GOT3 (cell line): ENCODE measurements at regions not wholly inside any gene's neighbourhood (a gene's known extent, or its start where the extent isn't known, plus 50 kb on each side); places are given as distances from the start of the nearest gene placed in this dataset.

ENCODE experiments used
- DNase-seq: peaks from one replicate; lab custom pipeline; 2025; ENCODE audit warnings: mixed read lengths; lab: John Stamatoyannopoulos, UW

DNA sequence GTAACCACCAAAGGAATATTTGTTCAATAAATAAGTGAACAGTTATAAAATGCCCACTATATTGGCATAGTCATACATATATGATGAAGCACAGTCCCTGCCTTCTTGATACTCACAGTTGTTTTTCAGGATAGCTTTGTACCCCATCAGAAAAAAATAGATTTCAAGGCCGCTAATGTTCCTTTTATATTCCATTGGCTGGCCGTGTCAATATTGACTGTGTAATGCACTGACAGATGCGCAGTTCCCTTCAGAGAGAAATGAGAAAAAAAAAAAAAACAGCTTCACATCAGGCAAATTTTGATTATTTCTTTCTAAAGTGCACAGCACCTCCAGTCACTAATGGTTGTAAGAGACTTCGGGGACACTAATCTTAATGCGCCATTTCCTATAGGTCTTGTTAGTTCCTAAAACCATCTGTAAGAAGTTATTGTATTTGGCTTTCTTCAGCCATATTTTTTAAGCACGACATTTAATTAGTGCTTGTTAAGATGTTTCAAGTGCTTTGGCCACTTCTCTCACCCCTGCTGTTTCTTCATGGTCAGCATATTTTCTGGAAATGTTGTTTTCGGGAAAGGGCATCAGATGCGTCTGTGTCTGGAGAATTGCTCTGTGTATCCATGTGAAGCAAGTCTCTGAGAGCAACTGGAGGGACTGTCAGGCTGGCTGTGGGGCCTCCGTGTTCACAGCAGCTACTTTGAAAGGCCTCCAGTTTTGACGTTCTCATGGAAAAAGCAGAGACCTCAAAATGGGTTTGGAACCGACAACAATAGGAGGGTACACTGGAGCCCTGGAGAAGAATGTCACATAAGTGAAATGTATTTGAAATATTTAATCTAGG lies 378.3 kb downstream of the MTX2 start:
- no peak for DNase-seq

DNA sequence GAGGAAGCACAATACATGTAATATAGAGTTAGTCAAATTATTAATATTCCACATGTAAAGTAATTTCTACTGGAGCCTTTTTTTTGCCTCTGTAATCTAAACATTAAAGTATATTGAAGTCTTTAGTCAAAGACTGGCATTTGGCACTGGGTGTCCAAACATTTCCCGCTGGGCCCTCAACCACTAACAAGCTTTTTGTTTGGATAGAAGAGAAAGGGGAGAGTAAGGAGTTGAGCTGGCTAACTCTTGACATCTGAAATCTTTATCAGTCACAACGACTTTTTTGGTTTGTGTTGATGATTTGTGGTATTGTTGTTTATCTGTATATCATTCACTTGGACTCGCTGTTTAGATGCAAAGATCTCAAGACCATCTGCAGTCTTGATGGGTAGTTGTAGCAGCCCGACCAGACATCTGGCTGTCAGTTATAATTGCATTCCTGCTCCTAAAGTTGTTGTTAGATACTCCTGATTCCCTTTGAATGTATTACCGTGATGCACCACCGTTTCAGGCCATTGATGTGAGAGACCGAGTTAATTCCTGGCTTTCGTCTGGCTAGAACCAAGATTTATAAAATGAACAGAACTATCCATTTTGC lies 379.6 kb downstream of the MTX2 start:
- no peak for DNase-seq

DNA sequence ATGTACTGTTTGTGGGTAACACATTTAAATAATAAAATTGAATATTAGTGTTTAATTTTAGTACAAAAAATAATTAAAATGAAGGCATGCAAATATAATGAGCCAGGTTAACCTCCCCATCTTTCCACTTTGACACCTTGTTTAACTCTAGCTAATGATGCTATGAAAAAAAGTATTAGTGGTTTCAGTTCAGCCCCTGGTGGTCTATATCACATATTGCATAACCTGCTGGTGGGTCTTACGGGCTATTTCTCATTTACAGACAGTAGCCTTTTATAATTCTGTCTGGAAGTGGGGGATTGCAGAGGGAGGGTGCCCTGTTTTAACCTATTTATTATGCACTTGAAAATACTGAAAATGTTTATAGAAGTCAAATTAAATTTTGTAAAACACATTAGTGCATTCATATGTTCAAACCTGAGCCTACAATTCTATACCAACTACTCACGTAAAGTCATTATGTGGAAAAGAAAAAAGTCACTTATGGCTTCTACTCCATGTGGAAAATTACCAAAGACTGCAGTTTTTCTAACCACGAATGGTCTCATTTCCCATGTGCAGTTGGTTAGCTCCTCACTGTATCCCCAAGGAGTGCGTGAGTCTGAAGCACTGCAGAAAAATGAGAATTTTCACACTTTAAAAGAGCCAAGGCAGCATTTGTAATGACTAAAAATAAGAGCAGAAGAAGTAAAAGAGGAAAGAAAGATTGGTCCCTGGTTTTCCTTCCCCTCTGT lies 381.0 kb downstream of the MTX2 start:
- no peak for DNase-seq

DNA sequence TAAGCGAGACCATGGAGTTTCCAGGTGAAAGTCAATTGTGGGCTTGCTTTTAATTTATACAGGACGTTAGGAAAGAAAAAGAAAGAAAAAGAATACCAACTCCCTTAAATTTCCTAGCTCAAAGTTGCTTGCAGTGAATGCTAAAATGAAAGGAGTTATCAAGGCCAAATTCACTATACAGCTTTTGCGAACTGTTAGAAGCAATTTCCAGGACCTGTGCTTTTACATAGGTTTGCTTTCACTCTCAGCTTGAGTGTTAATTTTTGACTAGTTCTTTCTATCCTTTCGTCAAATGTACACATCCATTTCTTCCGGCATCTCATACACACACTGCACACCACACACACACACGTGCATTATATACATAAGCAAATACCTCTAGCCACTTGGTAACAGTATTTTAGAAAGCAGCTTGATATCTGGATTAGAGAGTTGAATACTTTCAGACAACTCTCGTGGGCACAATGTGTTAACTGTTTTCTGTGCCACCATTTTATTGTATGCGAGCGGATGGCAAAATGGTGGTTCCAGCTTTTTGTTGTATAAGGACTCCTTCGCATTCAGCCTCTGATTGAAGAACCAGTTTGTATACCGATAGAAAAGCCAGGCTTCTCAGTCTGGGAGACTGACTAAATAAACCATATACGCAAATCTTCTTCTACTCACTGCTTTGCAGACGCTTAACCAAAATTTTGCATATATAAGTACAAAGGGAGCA lies 381.8 kb downstream of the MTX2 start:
- DNase-seq, result no peak

DNA sequence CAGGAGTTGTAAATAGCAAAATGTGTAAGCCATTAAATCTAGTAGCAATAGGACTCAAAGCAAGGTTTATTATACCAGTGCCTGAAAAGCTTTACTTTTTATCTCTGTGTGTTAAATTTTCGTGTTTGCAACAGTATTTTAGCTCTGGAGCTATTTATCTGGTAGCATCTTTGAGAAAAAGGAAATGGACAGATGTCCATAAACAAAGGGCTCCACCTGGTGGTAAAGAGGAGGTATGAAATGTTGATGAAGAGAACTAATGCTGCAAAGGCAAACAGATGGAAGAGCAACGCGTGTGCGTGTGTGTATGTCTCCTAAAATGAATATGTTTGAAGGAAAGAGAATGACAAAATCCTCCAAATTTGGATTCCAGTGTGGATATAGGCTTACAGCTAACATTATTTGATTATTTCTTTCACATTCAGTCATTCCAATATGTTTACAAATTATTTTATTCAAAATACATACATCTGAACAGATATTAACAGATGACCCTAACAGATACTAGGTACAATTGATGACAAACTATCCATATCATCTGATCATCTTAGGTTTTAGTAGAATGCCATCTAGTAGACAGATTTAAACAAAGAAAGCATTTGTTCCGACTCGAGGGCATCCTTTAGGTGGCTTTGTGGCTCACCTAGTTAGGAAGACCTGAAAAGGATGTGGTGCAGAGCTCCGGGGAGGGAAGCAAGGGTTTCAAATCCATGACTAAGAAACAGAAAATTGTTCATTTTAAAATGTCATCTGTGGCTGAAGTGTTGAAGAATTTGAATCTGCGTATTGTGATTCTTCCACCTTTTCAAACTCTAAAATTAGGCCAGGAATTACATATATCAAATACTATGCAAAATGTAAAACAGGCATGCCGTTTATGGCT lies 383.3 kb downstream of the MTX2 start:
- peak; percentile 3 for DNase-seq

DNA sequence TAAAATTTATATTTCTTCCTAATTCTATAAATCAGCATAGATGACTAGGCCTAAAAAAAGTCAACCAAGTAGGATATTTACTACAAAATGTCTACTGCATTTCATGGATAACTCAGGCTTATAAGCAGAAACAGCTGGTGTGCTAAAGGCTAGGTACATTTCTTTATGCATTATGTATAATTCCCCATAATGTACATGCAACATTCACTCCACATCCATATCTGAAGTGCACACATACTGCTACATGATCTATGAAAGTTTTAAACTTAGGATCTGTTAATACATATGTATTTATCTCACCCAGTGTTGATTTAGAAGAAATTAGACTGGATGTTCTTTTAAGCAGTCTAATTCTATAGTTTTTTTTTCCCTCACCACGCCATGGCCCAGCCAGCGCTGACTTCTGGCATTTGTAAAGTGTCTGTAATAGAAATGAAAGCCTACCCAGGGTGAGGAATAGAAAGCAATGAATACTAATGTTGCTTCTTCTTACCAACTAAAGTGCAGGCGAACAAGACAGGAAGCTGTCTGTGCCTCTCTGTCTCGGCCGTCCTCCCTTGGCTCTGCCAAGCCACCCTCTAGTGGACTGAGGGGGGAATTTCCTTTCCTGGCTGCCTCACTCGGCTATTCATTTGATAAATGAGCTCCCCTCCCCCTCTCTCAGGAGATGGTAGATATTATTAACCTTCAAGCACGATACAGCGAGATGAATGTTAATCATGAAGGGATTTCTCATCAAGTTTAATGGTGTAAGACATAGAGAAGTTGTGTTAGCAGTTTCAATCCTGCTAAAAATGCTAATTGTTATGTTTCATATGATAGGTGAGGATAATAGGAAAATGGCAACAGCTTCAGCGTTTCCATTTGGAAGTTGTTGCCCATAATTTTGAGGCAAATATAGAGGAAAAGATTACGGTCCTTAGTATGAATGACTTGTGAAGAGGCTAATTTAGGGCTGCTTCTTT lies 384.5 kb downstream of the MTX2 start:
- DNase-seq, result peak; percentile 4

DNA sequence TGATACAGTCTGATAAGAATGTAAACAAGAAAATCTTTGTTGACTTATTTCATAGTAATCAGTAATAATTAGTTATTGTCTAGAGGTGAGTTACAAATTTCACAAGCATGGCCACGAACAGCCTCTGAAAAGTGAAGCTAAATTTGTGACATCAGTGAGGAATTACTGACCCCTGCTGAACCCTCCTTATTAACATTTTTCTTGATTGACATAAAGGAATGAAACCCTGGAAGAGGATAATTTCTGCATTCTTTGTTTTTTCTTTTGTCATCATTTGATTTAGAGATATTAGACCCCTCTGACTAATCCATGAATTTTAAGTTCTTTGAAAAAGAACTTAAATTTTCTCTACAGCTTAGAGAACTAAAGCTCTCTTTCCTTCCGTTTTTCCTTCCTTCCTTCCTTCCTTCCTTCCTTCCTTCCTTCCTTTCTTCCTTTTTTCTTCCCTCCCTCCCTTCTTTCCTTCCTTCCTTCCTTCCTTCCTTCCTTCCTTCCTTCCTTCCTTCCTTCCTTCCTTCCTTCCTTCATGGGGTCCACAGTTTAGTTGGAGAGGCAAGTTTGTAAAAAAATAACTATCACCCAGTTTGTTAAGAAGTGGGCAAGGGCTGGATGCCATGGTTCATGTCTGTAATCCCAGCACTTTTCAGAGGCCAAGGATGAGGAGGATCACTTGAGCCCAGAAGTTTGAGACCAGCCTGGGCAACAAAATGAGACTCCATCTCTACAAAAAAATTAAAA lies 387.0 kb downstream of the MTX2 start:
- no peak for DNase-seq

DNA sequence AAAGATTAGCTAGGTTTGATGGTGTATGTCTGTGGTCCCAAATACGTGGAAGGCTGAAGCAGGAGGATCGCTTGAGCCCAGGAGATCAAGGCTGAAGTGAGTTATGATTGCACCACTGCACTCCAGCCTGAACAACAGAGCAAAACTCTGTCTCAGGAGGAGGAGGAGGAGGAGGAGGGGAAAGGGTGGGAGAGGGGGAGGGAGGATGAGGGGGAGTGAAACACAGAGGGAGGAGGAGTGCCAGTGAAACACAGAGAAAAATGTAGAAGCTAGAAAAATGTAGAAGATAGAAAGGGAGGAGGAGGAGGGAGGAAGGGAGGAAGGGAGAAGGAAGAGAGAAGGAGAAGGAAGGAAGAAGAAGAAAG lies 387.5 kb downstream of the MTX2 start:
- no peak for DNase-seq

DNA sequence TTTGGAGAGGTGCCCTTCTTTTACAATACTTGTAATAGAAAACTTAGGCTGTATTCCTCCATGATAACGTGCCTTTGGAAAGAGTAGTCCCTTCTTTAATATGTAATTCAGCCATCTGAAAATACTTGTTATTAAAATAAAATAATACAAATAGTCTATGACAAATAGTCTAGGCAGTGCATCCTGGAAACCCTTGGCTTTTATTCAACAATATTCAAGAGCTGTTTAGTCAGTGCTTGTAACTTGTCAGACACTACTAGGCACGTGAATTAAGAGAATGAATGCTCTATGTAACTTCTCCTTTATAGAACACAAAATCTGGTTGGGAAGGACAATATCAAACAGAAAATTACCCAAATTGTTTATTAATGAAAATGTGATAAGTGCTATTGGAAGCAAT lies 388.2 kb downstream of the MTX2 start:
- DNase-seq, result no peak

DNA sequence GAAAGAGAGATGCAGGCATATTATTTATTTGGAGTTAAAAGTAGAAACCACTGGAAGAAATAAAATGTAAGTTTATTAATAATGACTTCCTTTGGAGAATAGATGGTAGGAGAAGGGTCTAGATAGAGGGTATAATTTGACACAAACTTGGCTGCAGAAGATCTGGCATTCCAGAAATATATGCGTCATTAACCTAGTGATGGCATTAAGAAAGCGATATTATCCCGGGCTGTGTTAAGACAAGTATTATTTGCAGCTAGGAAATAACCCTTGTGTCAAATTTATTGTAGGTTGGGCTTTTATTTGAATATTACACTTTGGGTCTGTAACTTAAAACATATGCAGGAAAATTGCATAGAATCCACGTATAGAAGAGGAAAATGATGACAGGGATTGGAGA lies 389.5 kb downstream of the MTX2 start:
- no peak for DNase-seq

DNA sequence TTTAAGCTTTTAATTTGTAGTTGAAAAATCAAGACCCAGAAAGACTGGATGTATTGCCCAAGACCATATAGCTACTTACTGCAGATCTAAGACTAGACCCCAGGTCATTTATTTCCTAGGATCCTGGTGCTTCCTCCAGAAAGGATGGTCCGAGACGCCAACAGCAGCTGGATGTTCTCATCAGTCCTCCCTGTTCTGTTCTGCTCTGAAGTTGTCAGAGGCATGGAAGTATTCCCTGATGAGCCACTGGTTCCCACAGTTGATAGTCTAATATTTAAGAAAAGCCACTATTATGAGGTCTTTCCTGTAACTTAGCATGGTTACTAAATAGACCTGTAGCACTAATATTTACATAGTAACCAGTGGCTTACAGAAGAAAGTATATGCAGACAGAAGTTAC lies 393.5 kb downstream of the MTX2 start:
- DNase-seq, result no peak

DNA sequence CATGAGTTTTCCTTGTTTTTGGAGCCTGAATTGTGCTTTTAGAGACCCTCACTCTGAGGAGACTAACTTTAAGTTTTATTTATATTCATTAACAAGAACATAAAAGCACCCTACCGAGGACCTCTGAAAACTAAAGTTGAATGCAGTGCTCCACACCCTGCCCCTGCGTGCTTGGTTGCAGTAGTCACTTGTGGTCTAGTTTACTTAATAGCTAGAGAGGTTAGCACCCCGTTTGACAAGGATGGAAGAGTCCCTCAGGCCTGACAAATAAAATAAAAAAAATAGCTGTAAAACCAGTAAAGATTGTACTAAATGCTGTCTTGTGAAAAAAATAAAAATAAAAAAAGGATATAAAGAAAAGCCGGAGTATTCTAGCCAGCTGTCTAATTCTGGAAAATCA lies 395.2 kb downstream of the MTX2 start:
- no peak for DNase-seq

DNA sequence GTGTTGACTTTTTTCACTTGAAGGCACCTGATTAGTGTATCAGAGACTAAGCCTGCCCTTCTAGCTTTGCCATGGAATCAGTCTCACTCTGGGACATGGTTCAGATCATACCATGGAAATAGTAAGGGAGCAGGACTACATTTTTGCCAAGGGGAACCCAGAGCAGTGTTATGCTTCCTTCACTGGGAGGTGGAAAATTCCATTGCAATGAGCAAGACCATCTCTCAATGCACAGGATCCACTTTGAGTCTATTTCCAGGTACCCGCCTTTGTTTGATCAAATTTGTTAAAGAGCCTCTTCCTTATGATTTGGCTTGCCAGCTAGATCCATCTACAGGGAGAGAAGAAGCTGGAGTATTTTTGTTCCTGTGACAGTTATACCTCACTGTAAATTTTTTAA lies 395.8 kb downstream of the MTX2 start:
- no peak for DNase-seq

DNA sequence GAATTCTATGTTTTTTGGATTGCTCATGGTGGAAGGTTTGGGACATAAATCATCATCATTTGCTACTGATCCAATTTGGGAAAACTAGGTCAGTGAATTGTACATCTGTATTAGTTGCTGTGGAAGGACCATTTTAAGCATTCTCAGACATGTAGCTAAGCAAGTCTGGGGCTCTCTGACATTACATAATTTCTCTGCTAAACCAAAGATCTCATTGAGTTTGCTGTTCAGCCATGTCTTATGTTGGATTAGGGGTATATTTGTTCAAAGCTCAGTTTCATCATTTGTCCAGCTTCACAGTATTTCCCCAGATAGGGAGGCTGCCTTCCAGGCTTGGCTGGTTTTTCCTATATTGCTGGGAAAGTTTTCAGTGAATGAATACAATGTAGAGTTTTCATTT lies 399.7 kb downstream of the MTX2 start:
- DNase-seq, result no peak

DNA sequence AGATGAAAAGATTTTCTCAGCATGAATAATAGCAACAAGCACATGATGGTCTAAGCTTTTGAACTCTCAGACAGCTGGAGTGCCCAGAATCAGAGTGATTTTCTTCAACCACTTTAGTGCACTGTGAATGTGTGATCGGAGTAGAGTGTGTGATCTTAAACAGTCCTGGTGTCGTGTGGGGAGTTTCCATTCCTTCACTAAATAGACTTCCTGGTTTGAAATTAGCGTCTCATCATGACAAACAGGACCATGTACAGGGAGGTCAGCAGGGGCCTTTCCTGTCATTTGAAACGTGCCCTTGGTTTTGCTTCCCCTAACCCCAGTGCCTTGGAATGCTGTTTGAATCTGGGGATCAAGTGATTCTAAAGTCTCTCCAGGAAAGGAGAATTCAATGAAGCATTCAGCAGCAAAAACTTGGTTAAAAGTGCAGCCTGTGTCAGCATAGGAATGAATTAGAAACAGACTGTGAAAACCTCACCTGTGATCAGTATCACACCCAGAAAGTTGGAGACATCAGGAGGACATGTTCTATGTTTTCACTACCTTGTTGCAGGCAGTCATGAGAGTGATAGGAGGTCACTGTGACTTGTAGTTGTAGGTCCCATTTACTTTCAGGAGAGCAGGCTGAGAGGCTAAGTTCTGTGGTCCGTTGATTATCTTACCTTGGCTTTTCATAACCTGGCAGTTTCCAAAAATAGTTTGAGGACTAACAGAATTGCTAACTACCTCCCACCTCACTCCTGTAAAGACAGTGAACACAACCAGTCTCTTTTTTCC lies 400.3 kb downstream of the MTX2 start:
- no peak for DNase-seq

DNA sequence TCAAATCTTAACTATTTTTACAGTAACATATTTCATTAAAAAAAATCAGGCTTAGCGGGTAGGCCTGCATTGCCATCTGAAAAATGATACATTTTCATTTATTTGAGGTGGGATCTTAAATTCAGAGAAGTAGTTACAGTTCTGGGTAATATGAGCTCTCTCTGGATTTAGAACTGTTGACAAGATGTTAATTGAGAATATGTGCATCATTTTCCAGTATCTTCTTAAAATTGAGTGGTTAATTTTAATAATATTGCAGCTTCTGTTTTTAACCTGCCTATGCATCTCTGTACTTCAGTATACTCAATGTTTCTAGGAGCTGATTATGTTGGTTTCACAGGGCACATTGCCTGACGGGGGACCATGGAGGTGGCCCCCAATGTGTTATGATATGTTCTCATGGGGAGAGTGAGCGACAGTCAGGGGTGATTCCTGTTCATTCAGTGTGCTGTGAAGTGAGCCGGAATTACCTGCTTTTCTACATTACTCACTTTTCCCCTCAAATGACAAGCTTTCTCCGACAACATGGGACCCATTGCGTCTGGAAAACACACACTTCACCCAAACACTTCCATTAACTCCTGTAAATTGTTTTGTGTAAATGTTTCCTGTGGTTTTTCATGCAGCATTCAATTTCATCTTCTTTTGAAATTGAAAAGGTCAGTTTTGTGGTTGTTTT lies 406.2 kb downstream of the MTX2 start:
- no peak for DNase-seq

DNA sequence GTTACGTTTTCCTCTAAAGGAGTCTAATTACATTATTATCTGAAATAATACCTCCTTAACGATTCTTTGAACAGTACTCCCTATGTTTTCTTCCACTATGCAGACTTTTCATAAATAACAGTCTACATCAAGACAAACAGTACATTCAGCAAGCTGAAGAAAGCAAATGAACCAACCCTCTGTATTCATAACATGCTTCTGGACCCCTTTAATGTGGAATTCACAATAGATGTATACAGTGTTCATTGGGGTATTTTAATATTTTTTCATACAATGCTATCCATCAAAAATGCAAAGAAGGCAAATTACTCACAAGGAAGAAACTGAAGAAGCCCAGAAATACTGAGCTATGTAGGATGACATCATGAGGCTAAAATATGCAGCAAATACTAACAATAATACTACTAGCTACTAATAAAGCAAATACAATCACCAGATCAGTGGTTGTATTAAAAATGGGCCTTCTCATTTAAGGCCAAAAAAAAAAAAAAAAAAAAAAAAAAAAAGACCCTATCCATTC lies 408.6 kb downstream of the MTX2 start:
- no peak for DNase-seq

DNA sequence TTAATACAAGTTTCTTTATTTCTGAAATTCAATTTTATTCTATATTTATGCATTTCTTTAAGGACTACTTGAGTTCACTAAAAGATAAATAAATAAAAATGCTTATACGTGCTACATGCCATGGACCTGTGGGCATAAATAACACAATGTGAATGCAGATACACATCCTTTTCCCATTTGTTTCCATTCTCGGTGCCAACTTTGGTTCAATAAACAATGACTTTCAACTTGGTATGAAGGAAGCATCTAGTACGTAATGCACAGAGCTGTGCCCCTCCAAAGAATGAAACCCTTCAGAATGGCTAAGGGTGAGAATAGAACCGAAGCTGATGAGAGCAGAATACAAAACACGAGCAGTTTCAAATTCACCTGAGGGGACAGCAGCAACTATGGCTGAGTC lies 409.3 kb downstream of the MTX2 start:
- no peak for DNase-seq
